HCT116 (cell line): ENCODE measurements at regions not wholly inside any gene's neighbourhood (a gene's known extent, or its start where the extent isn't known, plus 50 kb on each side); places are given as distances from the start of the nearest gene placed in this dataset.

Experiments used
- ATAC-seq: fragments of 200-7000 bp; cut with Tn5 transposase; 2 replicates; pipeline ENCODE4 v1.9.1; 2020; ENCODE audit warnings: mild to moderate bottlenecking, moderate library complexity
- BruUV-seq: library from RNA; stranded (reverse); fragments of 400-500 nt; replicated peaks from 2 replicates; lab custom pipeline; 2021; lab: Mats Ljungman, UMichigan
- CTCF ChIA-PET: fragments of 300-600 bp; sonication (Branson Sonifier 250); formaldehyde crosslinking; loops from one replicate; lab custom pipeline; 2021; ENCODE audit warnings: antibody characterized with exemption; lab: Charles Lee
- POLR2A ChIA-PET: fragments of 300-600, 350-600 bp; sonication (Branson Sonifier 250); formaldehyde crosslinking; loops from one replicate; lab custom pipeline; 2021; ENCODE audit warnings: antibody characterized with exemption; lab: Charles Lee
- RAD21 ChIA-PET, 2 experiments: fragments of 300-600 bp; sonication (Branson Sonifier 250); formaldehyde crosslinking; loops; one replicate each; lab custom pipeline; 2023; ENCODE audit warnings: low total read pairs in 2 of 2; ENCODE audit not compliant: uncharacterized antibody in 2 of 2, unreplicated experiment in 2 of 2, low non-redundant PET in 1 of 2; lab: Charles Lee
- DNase-seq: peaks from one replicate; pipeline ENCODE4 v3.0.0-alpha.2; 2010; ENCODE audit warnings: low read depth, low spot score
- H2AFZ ChIP-seq: fragments of 200-600 bp; shearing (Covaris generic), sonication (generic); 2 replicates; pipeline ENCODE4 v1.6.1; 2017; ENCODE audit warnings: low read depth, mixed run types, mixed read lengths, antibody characterized with exemption, low read length; ENCODE audit not compliant: poor library complexity, severe bottlenecking
- H3K27ac ChIP-seq: 2 replicates; pipeline ENCODE4 v1.5.1; 2012; ENCODE audit warnings: low read depth, low read length
- H3K27me3 ChIP-seq: fragments of 200-600 bp; sonication (generic); 2 replicates; pipeline ENCODE4 v1.6.1; 2016; ENCODE audit warnings: mixed run types, low read length, mixed read lengths; ENCODE audit not compliant: insufficient read depth
- H3K36me3 ChIP-seq, 2 experiments: fragments of 200-500 bp in 1 of 2; fragments of 200-600 bp in 1 of 2; sonication (Bioruptor generic) in 1 of 2; sonication (generic) in 1 of 2; 2 replicates each; pipeline versions ENCODE4 v1.5.1 to v1.6.1; 2014 to 2016; ENCODE audit warnings: low read length in 2 of 2, inconsistent platforms in 1 of 2, mixed read lengths in 1 of 2, mixed run types in 1 of 2; ENCODE audit not compliant: insufficient read depth in 2 of 2, control insufficient read depth in 1 of 2
- H3K4me1 ChIP-seq, 2 experiments: fragments of 200-600 bp in 1 of 2; sonication (generic) in 1 of 2; 2 replicates each; pipeline versions ENCODE4 v1.5.1 to v1.6.1; 2012 to 2017; ENCODE audit warnings: low read length in 2 of 2, inconsistent platforms in 1 of 2, mild to moderate bottlenecking in 1 of 2, mixed read lengths in 1 of 2, mixed run types in 1 of 2, moderate library complexity in 1 of 2; ENCODE audit not compliant: insufficient read depth in 2 of 2, control insufficient read depth in 1 of 2
- H3K4me2 ChIP-seq: fragments of 200-600 bp; sonication (generic); 2 replicates; pipeline ENCODE4 v1.6.1; 2017; ENCODE audit warnings: mixed run types, low read length, mixed read lengths
- H3K4me3 ChIP-seq, 2 experiments: fragments of 200-600 bp in 1 of 2; sonication (generic) in 1 of 2; replicated peaks in 1 of 2; 2 replicates each; pipeline ENCODE4 v1.5.1; 2011 to 2016; ENCODE audit warnings: low read length in 2 of 2, control low read depth in 1 of 2, low read depth in 1 of 2, mild to moderate bottlenecking in 1 of 2, mixed read lengths in 1 of 2, mixed run types in 1 of 2
- H3K79me2 ChIP-seq: fragments of 200-600 bp; sonication (generic); 2 replicates; pipeline ENCODE4 v1.6.1; 2017; ENCODE audit warnings: mild to moderate bottlenecking, mixed run types, low read length, moderate library complexity, mixed read lengths; ENCODE audit not compliant: insufficient read depth
- H3K9ac ChIP-seq: fragments of 200-600 bp; sonication (generic); 2 replicates; pipeline ENCODE4 v1.6.1; 2016; ENCODE audit warnings: low read length, mixed read lengths
- H3K9me2 ChIP-seq: fragments of 200-600 bp; sonication (generic), shearing (Covaris generic); 2 replicates; pipeline ENCODE4 v1.6.1; 2017; ENCODE audit warnings: mixed run types, mild to moderate bottlenecking, moderate library complexity; ENCODE audit not compliant: insufficient read depth
- H3K9me3 ChIP-seq, 2 experiments: fragments of 200-500 bp in 1 of 2; fragments of 200-600 bp in 1 of 2; sonication (Bioruptor generic) in 1 of 2; sonication (generic) in 1 of 2; 2 replicates each; pipeline ENCODE4 v1.6.1; 2014 to 2017; ENCODE audit warnings: low read length in 2 of 2, mixed read lengths in 2 of 2, inconsistent platforms in 1 of 2, low read depth in 1 of 2, mild to moderate bottlenecking in 1 of 2, mixed run types in 1 of 2, moderate library complexity in 1 of 2; ENCODE audit not compliant: control insufficient read depth in 1 of 2, insufficient read depth in 1 of 2
- H4K20me1 ChIP-seq: fragments of 200-600 bp; sonication (generic), shearing (Covaris generic); 2 replicates; pipeline ENCODE4 v1.6.1; 2017; ENCODE audit warnings: mixed run types, mild to moderate bottlenecking, moderate library complexity; ENCODE audit not compliant: insufficient read depth
- CEBPB ChIP-seq: IDR thresholded peaks from 2 replicates; pipeline ENCODE4 v1.6.1; 2012; ENCODE audit warnings: low read depth
- EGR1 ChIP-seq: IDR thresholded peaks from 2 replicates; pipeline ENCODE4 v1.6.1; 2012; ENCODE audit warnings: low read depth
- EZH2 ChIP-seq: fragments of 200-600 bp; sonication (generic); IDR thresholded peaks from 2 replicates; pipeline ENCODE4 v1.6.1; 2017; ENCODE audit warnings: antibody characterized with exemption, mixed run types
- EZH2phosphoT487 ChIP-seq: fragments of 200-600 bp; IDR thresholded peaks from 2 replicates; pipeline ENCODE4 v1.6.1; 2018; ENCODE audit warnings: antibody characterized with exemption, borderline replicate concordance
- JUND ChIP-seq: IDR thresholded peaks from 2 replicates; pipeline ENCODE4 v1.6.1; 2012
- POLR2AphosphoS5 ChIP-seq: IDR thresholded peaks from 2 replicates; pipeline ENCODE4 v1.6.1; 2011; ENCODE audit warnings: mild to moderate bottlenecking, low read depth, low read length, moderate library complexity
- RAD21 ChIP-seq: IDR thresholded peaks from 2 replicates; pipeline ENCODE4 v1.6.1; 2012; ENCODE audit warnings: low read depth, mild to moderate bottlenecking
- SP1 ChIP-seq: IDR thresholded peaks from 2 replicates; pipeline ENCODE4 v1.6.1; 2012; ENCODE audit warnings: low read depth
- SRF ChIP-seq: IDR thresholded peaks from 2 replicates; pipeline ENCODE4 v1.6.1; 2012; ENCODE audit warnings: low read depth
- ZFX ChIP-seq: fragments of 450-650 bp; IDR thresholded peaks from 2 replicates; pipeline ENCODE4 v1.6.1; 2017
- intact Hi-C: fragments of 100-400 bp; cut with micrococcal nuclease; formaldehyde crosslinking; loops from 2 replicates; pipeline ENCODE4 v1.10.0; 2022
- TF ChIP-seq, protein P1 (sequence below), 3 experiments: fragments of 200-600 bp in 1 of 3; sonication (generic) in 1 of 3; IDR thresholded peaks in 2 of 3; conservative IDR thresholded peaks in 1 of 3; 2 replicates each; pipeline ENCODE4 v1.5.1; 2012 to 2017; ENCODE audit warnings: low read depth in 2 of 3, low read length in 2 of 3, antibody characterized with exemption in 1 of 3, borderline replicate concordance in 1 of 3, control low read depth in 1 of 3, mild to moderate bottlenecking in 1 of 3, mixed read lengths in 1 of 3, mixed run types in 1 of 3, moderate library complexity in 1 of 3; ENCODE audit not compliant: insufficient read depth in 1 of 3

- Histone ChIP-seq H3K27ac (no peak overlapping the region), H3K9ac (no peak overlapping the region), H3K9me3 (peaks cover 6 to 7% of the 10 kb centered on the region in 2 experiments; a peak in 2 of 4 replicates), H2AFZ (peak overlapping the region; percentile 59), H3K79me2 (no peaks in the 10 kb centered on the region), H3K4me3 (no peak overlapping the region; a peak in 1 of 4 replicates), H3K4me1 (peaks cover 0 to 4% of the 10 kb centered on the region in 2 experiments; a peak in 1 of 4 replicates), H3K4me2 (peak overlapping the region; percentile 31; the same call in 1 of the 2 replicates), H3K27me3 (no peaks in the 10 kb centered on the region), H3K9me2 (no peaks in the 10 kb centered on the region), H3K36me3 (no peaks in the 10 kb centered on the region), H4K20me1 (no peaks in the 10 kb centered on the region)
- TF ChIP-seq ZFX: no peak
- TF ChIP-seq JUND: no peak
- peak; percentile 32; the same call in 1 of the 2 replicates for TF ChIP-seq RAD21
- TF ChIP-seq EGR1: no peak
- TF ChIP-seq SP1: no peak
- no peak for TF ChIP-seq POLR2AphosphoS5
- TF ChIP-seq EZH2phosphoT487: no peak
- TF ChIP-seq, protein P1, sequence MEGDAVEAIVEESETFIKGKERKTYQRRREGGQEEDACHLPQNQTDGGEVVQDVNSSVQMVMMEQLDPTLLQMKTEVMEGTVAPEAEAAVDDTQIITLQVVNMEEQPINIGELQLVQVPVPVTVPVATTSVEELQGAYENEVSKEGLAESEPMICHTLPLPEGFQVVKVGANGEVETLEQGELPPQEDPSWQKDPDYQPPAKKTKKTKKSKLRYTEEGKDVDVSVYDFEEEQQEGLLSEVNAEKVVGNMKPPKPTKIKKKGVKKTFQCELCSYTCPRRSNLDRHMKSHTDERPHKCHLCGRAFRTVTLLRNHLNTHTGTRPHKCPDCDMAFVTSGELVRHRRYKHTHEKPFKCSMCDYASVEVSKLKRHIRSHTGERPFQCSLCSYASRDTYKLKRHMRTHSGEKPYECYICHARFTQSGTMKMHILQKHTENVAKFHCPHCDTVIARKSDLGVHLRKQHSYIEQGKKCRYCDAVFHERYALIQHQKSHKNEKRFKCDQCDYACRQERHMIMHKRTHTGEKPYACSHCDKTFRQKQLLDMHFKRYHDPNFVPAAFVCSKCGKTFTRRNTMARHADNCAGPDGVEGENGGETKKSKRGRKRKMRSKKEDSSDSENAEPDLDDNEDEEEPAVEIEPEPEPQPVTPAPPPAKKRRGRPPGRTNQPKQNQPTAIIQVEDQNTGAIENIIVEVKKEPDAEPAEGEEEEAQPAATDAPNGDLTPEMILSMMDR (IDR thresholded peaks at IDR 0.05 in 2 of 3, conservative IDR thresholded peaks at IDR 0.05 in 1 of 3; ENCODE audit: borderline replicate concordance in 1 of 3, insufficient read depth in 1 of 3, low read depth in 2 of 3, low read length in 2 of 3): peak; percentile 26 to 59 (median 51); a peak in 5 of 6 replicates
- no peak for TF ChIP-seq CEBPB
- no peak for TF ChIP-seq EZH2
- TF ChIP-seq SRF: no peak
- ChIA-PET CTCF (interaction anchor here (0.7 to 1.5 kb wide), 10 partner anchors 10 to 107 kb away, joined by 3 to 7 read pairs (median 4); no protein-coding TSS in a partner anchor), POLR2A (no interaction called here), RAD21 (no interaction called here)
- intact Hi-C loops: no loop called here
- peak; percentile 94 for ATAC-seq
- peak; percentile 51 for DNase-seq
- no TSS peak for BruUV-seq
Observed at GRCh38 chr6:79762370-79762769, 131.2 kb downstream of the SH3BGRL2 start.
